Astrocyte of the cerebellum (primary cell): ENCODE measurements at regions not wholly inside any gene's neighbourhood (a gene's known extent, or its start where the extent isn't known, plus 50 kb on each side); places are given as distances from the start of the nearest gene placed in this dataset.

Source experiments
- DNase-seq: peaks from one replicate; pipeline ENCODE4 v3.0.0-alpha.2; 2011; ENCODE audit warnings: low read depth
- H3K4me3 ChIP-seq: 2 replicates; pipeline ENCODE4 v1.5.1; 2011; ENCODE audit warnings: mild to moderate bottlenecking, low read depth, low read length, moderate library complexity
- in situ Hi-C: cut with HindIII; loops from 2 replicates; pipeline ENCODE4 v1.10.0; 2017; ENCODE audit warnings: low sequenced_read_pairs
- TF ChIP-seq, protein P1 (sequence below): IDR thresholded peaks from 2 replicates; pipeline ENCODE4 v1.5.1; 2012; ENCODE audit warnings: low read length, low read depth, moderate library complexity, mild to moderate bottlenecking; ENCODE audit errors: missing control alignments

DNA sequence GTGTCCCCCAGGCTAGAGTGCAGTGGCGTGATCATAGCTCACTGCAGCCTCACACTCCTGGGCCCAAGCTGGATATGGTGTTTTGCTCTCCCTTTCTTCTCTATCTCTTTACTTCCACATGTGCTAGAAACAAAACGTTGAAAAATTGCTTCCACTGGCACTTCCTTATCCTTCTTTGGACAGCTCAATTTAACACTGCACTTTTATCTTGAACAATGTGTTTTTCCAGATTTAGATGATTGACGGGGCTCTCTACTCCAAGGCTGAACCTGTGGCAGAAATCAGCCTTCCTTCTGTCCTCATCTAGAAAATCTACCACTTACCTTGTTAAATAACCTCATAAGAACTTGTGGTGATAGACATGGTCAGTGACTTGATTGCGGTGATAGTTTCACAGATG is 165.1 kb downstream of the DAD1 start:
- in situ Hi-C loops, result no loop called here
- no peak overlapping the region for H3K4me3 ChIP-seq
- TF ChIP-seq, protein P1, sequence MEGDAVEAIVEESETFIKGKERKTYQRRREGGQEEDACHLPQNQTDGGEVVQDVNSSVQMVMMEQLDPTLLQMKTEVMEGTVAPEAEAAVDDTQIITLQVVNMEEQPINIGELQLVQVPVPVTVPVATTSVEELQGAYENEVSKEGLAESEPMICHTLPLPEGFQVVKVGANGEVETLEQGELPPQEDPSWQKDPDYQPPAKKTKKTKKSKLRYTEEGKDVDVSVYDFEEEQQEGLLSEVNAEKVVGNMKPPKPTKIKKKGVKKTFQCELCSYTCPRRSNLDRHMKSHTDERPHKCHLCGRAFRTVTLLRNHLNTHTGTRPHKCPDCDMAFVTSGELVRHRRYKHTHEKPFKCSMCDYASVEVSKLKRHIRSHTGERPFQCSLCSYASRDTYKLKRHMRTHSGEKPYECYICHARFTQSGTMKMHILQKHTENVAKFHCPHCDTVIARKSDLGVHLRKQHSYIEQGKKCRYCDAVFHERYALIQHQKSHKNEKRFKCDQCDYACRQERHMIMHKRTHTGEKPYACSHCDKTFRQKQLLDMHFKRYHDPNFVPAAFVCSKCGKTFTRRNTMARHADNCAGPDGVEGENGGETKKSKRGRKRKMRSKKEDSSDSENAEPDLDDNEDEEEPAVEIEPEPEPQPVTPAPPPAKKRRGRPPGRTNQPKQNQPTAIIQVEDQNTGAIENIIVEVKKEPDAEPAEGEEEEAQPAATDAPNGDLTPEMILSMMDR, result no peak
- no peak for DNase-seq

DNA sequence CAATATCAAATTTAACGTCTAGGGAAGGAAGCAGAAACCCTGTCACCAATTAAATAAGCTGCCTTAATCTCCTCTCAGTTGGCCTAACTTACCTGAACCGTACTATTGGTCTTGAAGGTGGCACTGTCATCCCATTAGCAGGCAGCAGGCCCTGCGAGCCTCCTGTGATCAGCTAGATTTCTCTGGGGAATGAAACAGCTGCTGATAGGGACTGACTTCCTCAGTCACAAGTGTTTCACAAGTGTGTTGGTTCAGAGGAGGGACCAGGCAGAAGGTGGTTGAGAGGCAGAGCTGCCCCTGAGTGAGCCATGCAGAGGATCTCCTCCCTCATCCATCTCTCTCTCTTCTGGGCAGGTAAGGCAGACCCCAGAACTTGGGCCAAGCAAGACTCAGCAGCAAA is 166.8 kb downstream of the DAD1 start:
- H3K4me3 ChIP-seq, result no peak overlapping the region
- in situ Hi-C loops, result no loop called here
- TF ChIP-seq, protein P1, result no peak
- DNase-seq, result no peak

DNA sequence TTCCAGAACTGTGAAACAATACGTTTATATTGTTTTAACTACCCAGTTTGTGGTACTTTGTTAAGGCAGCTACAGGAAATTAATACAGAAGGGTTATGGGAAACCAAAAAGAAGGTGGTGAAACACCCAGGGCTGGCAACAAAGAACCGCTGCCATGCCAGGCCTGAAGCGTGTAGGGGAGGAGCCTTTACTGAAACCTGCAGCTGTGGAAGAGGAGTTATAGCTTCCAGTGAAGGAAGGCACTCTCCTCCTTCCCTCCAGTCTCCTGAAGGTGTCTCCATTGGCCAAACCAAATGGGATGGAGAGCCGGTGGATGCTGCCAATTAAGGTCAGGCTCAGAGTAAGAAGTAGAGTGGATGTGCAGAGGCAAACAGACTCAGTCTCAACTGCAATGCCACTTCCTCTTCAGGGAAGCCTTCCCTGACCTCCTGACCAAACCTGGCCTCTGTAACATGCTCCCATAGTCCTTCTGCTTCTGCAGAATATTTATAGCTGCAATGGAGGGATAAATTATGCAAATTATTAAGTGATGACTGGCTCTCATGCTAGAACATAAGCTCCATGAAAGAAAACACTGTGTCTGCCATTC is 168.3 kb downstream of the DAD1 start:
- in situ Hi-C loops, result no loop called here
- TF ChIP-seq, protein P1, result no peak
- no peak overlapping the region for H3K4me3 ChIP-seq
- no peak for DNase-seq

DNA sequence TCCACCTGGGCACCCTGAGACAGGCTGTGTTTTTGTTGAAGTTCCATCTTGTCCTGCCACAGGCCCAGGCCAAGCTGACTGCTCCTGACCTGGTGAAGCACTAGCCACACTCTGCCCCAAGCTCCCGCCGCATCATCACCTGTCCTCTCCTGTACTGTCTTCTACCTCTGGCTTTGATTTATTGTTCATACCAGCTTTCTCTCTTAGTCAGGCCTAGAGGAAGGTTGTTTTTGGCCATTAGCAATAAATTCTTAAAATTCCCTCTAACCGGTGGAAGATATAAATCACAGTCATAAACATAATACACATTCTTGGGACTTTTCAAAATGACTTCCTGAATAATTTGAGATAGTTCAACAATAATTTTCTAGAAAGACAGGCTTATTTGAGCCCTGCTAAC is 169.4 kb downstream of the DAD1 start:
- no peak for DNase-seq
- TF ChIP-seq, protein P1, result no peak
- no peak overlapping the region for H3K4me3 ChIP-seq
- in situ Hi-C loops, result no loop called here

DNA sequence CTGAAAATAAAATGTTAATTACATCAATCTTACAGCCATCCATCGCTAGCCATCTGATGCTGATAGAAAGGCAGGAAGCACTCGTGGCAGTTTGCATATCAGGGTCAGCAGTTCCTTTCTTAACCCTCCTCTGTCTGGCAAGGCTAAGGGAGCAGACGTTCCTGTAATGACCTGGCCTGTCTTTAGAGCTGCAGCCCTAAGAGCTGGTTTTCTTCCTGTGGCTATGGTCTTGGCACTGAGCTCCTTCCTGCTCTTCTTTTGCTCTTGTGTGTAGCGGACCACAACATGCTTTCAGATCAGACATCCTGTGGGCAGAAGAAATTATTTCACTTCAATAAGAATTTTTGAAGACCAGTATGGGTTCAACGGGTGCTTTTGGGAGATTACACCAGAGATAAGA is 170.4 kb downstream of the DAD1 start:
- no peak overlapping the region for H3K4me3 ChIP-seq
- TF ChIP-seq, protein P1, result no peak
- in situ Hi-C loops, result no loop called here
- no peak for DNase-seq

DNA sequence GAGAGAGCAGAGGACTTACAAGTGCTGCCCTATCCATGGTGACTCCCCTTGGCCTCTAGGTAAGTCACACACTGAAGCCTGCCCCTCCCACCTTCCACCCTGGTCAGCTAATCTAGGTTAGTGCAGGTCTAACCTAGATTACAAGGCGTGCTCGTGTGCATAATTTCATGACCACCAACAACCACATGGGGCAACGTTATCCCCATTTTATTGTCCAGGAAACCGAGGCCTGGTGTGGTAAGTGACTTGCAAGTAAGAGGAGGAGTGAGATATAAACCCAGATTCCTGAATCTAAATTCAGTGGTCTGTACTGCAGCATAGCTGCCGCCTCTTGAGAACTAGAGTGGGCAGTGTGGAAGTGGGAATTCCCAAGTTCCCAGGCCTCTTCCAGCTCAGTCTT is 171.1 kb downstream of the DAD1 start:
- in situ Hi-C loops, result no loop called here
- no peak for DNase-seq
- no peak overlapping the region for H3K4me3 ChIP-seq
- TF ChIP-seq, protein P1, result no peak
